HepG2 (cell line): ENCODE measurements at regions not wholly inside any gene's neighbourhood (a gene's known extent, or its start where the extent isn't known, plus 50 kb on each side); places are given as distances from the start of the nearest gene placed in this dataset.

Source experiments
- ATAC-seq: fragments of 200-7000 bp; cut with Tn5 transposase; 3 replicates; pipeline ENCODE4 v1.9.1; 2020; ENCODE audit warnings: mild to moderate bottlenecking, moderate library complexity
- BruUV-seq: library from RNA; stranded (reverse); fragments of 400-500 nt; replicated peaks from 2 replicates; lab custom pipeline; 2021; lab: Mats Ljungman, UMichigan
- CTCF ChIA-PET: fragments of 300-600 bp; formaldehyde crosslinking; extraction: SDS; loops from one replicate; lab custom pipeline; 2021; ENCODE audit warnings: low total read pairs, inconsistent platforms, low intra/inter-chr PET ratio; lab: Yijun Ruan, JAX
- POLR2A ChIA-PET: fragments of 350-600 bp; sonication (Branson Sonifier 250); formaldehyde crosslinking; loops from one replicate; lab custom pipeline; 2020; ENCODE audit warnings: antibody characterized with exemption, inconsistent platforms; lab: Yijun Ruan, JAX
- DNase-seq: peaks from one replicate; pipeline ENCODE4 v3.0.0-alpha.2; 2015; ENCODE audit warnings: low spot score
- FAIRE-seq: peaks from 3 replicates; lab custom pipeline; 2011; peaks lifted over from hg19 to GRCh38; lab: Jason Lieb, UNC
- H2AFZ ChIP-seq: one replicate; pipeline ENCODE4 v1.6.1; 2011; ENCODE audit warnings: low read length, inconsistent platforms
- H3K27ac ChIP-seq: fragments of 300-600 bp; 3 replicates; pipeline ENCODE4 v1.8.0; 2011; ENCODE audit warnings: mixed run types, mild to moderate bottlenecking, mixed read lengths, low read length, inconsistent platforms; ENCODE audit not compliant: insufficient read depth; ENCODE audit errors: extremely low read length
- H3K27me3 ChIP-seq, 2 experiments: fragments of 200-600 bp in 1 of 2; 2 replicates in 1 of 2; 3 replicates in 1 of 2; pipeline versions ENCODE4 v1.6.0 to v1.8.0; 2011; ENCODE audit warnings: low read length in 2 of 2, mild to moderate bottlenecking in 2 of 2, moderate library complexity in 2 of 2, inconsistent platforms in 1 of 2; ENCODE audit not compliant: insufficient read depth in 2 of 2, control insufficient read depth in 1 of 2
- H3K36me3 ChIP-seq, 2 experiments: fragments of 200-600 bp in 1 of 2; replicated peaks in 1 of 2; 2 replicates in 1 of 2; 3 replicates in 1 of 2; pipeline versions ENCODE4 v1.5.1 to v1.8.0; 2011; ENCODE audit warnings: low read length in 2 of 2, inconsistent platforms in 1 of 2; ENCODE audit not compliant: insufficient read depth in 2 of 2, control insufficient read depth in 1 of 2
- H3K4me1 ChIP-seq: 2 replicates; pipeline ENCODE4 v1.5.1; 2012; ENCODE audit warnings: low read length, inconsistent platforms; ENCODE audit not compliant: insufficient read depth
- H3K4me2 ChIP-seq: 2 replicates; pipeline ENCODE4 v1.6.0; 2011; ENCODE audit warnings: low read depth, low read length, inconsistent platforms
- H3K4me3 ChIP-seq, 3 experiments: fragments of 200-600 bp in 1 of 3; sonication (generic), shearing (Covaris generic) in 1 of 3; replicated peaks in 1 of 3; 2 replicates each; pipeline ENCODE4 v1.5.1; 2011 to 2016; ENCODE audit warnings: low read length in 3 of 3, inconsistent platforms in 2 of 3, low read depth in 2 of 3, mild to moderate bottlenecking in 2 of 3, control low read depth in 1 of 3, mixed read lengths in 1 of 3; ENCODE audit not compliant: insufficient read depth in 1 of 3
- H3K79me2 ChIP-seq: one replicate; pipeline ENCODE4 v1.6.1; 2011; ENCODE audit warnings: low read length, inconsistent platforms; ENCODE audit not compliant: insufficient read depth
- H3K9ac ChIP-seq: 2 replicates; pipeline ENCODE4 v1.6.0; 2011; ENCODE audit warnings: mild to moderate bottlenecking, low read depth, low read length, inconsistent platforms; ENCODE audit not compliant: insufficient read depth
- H3K9me3 ChIP-seq: 2 replicates; pipeline ENCODE4 v1.5.1; 2012; ENCODE audit warnings: mild to moderate bottlenecking, low read length
- H4K20me1 ChIP-seq: 2 replicates; pipeline ENCODE4 v1.6.0; 2011; ENCODE audit warnings: inconsistent platforms, mild to moderate bottlenecking, low read length, moderate library complexity; ENCODE audit not compliant: insufficient read depth
- BHLHE40 ChIP-seq: IDR thresholded peaks from 2 replicates; pipeline ENCODE4 v1.6.1; 2011; ENCODE audit warnings: low read length, improper control_type of control experiment
- ESRRA ChIP-seq: sonication (generic); formaldehyde crosslinking; IDR thresholded peaks from 2 replicates; pipeline ENCODE4 v1.5.1; 2020; ENCODE audit warnings: mild to moderate bottlenecking, low read depth, missing genetic modification reagents
- FOXO1 ChIP-seq: sonication (generic); formaldehyde crosslinking; IDR thresholded peaks from 2 replicates; pipeline ENCODE4 v1.4.0; 2020; ENCODE audit warnings: missing genetic modification reagents
- HDAC1 ChIP-seq: sonication (generic); formaldehyde crosslinking; IDR thresholded peaks from 2 replicates; pipeline ENCODE4 v1.5.1; 2020; ENCODE audit warnings: mild to moderate bottlenecking, missing genetic modification reagents
- NR0B2 ChIP-seq: sonication (generic); formaldehyde crosslinking; IDR thresholded peaks from 2 replicates; pipeline ENCODE4 v1.4.0; 2020; ENCODE audit warnings: mild to moderate bottlenecking, missing genetic modification reagents
- NR2F6 ChIP-seq, 2 experiments: IDR thresholded peaks; 2 replicates each; pipeline ENCODE4 v1.6.1; 2016; ENCODE audit warnings: antibody characterized with exemption in 1 of 2, mild to moderate bottlenecking in 1 of 2
- SP1 ChIP-seq, 2 experiments: fragments of 450-650 bp in 1 of 2; sonication (generic) in 1 of 2; formaldehyde crosslinking in 1 of 2; IDR thresholded peaks; 2 replicates each; pipeline versions ENCODE4 v1.4.0 to v1.6.1; 2016 to 2020; ENCODE audit warnings: missing genetic modification reagents in 1 of 2
- ZNF138 ChIP-seq: sonication (generic); formaldehyde crosslinking; IDR thresholded peaks from 2 replicates; pipeline ENCODE4 v1.5.0; 2020; ENCODE audit warnings: mild to moderate bottlenecking, low read depth, missing genetic modification reagents
- ZNF264 ChIP-seq: sonication (generic); formaldehyde crosslinking; IDR thresholded peaks from 2 replicates; pipeline ENCODE4 v1.4.0; 2020; ENCODE audit warnings: missing genetic modification reagents
- ZNF468 ChIP-seq: sonication (generic); formaldehyde crosslinking; IDR thresholded peaks from 2 replicates; pipeline ENCODE4 v1.8.0; 2022; ENCODE audit warnings: mild to moderate bottlenecking, moderate library complexity, missing genetic modification reagents
- ZNF550 ChIP-seq: sonication (generic); formaldehyde crosslinking; IDR thresholded peaks from 2 replicates; pipeline ENCODE4 v1.4.0; 2020; ENCODE audit warnings: mild to moderate bottlenecking, missing genetic modification reagents, borderline replicate concordance
- ZNF639 ChIP-seq: conservative IDR thresholded peaks from 2 replicates; pipeline ENCODE4 v1.6.1; 2018; ENCODE audit warnings: missing genetic modification reagents
- ZNF710 ChIP-seq: sonication (generic); formaldehyde crosslinking; IDR thresholded peaks from 2 replicates; pipeline ENCODE4 v1.5.0; 2020; ENCODE audit warnings: mild to moderate bottlenecking, missing genetic modification reagents, borderline replicate concordance
- WGBS: methylation state at CpG from one replicate; pipeline ENCODE4 v1.1.6; 2017; ENCODE audit warnings: low lambda C conversion rate; 5-methylcytosine and 5-hydroxymethylcytosine counted together
- in situ Hi-C: cut with HindIII; loops from 2 replicates; pipeline ENCODE4 v1.10.0; 2017; ENCODE audit warnings: low pct_unique_long_range_greater_than_20kb; ENCODE audit not compliant: extremely low pct_ligation_motif_present
- intact Hi-C: fragments of 100-400 bp; cut with micrococcal nuclease; formaldehyde crosslinking; loops from one replicate; pipeline ENCODE4 v1.10.0; 2022; ENCODE audit not compliant: unreplicated experiment
- TF ChIP-seq, protein P1 (sequence below): sonication (generic); formaldehyde crosslinking; IDR thresholded peaks from 2 replicates; pipeline ENCODE4 v1.4.0; 2020; ENCODE audit warnings: missing genetic modification reagents, mild to moderate bottlenecking, borderline replicate concordance
- TF ChIP-seq, protein P2 (sequence below): sonication (generic); formaldehyde crosslinking; IDR thresholded peaks from 2 replicates; pipeline ENCODE4 v1.9.0; 2021; ENCODE audit warnings: missing genetic modification reagents, borderline replicate concordance

- no peak for TF ChIP-seq ZNF710 (CRISPR knock-in tag)
These were observed 378.5 kb upstream of the RGPD4 start (continued) for GRCh38 chr2:107448160-107448559.

GRCh38 chr2:107461301-107461700 lies 365.4 kb upstream of the RGPD4 start:
- H3K9me3 ChIP-seq = peaks cover 56% of the 10 kb centered on the region
- no peaks in the 10 kb centered on the region for H3K36me3 ChIP-seq
- ChIA-PET CTCF (no interaction called here), POLR2A (no interaction called here)
- no peak overlapping the region for H3K4me2 ChIP-seq
- in situ Hi-C loops (no loop called here), intact Hi-C loops (no loop called here)
- H3K4me1 ChIP-seq = no peaks in the 10 kb centered on the region
- FAIRE-seq = no peak
- no peaks in the 10 kb centered on the region for H3K27me3 ChIP-seq
- no peaks in the 10 kb centered on the region for H4K20me1 ChIP-seq
- H3K9ac ChIP-seq = no peak overlapping the region
- DNase-seq = no peak
- H3K27ac ChIP-seq = no peak overlapping the region
- H3K4me3 ChIP-seq = no peak overlapping the region
- BruUV-seq = no TSS peak
- no peaks in the 10 kb centered on the region for H3K79me2 ChIP-seq
- WGBS = under 1% methylated on average over 4 of the region's 4 CpGs
- no peak overlapping the region for H2AFZ ChIP-seq
- no peak for ATAC-seq
- TF ChIP-seq ESRRA (no peak), FOXO1 (no peak), ZNF639 (CRISPR knock-in tag) (no peak), BHLHE40 (no peak), ZNF468 (no peak), ZNF138 (no peak), ZNF550 (CRISPR knock-in tag) (no peak), SP1 (IDR thresholded peaks at IDR 0.05) (no peak), SP1 (CRISPR knock-in tag; IDR thresholded peaks at IDR 0.05) (no peak), ZNF264 (no peak), HDAC1 (CRISPR knock-in tag) (no peak), NR2F6 (IDR thresholded peaks at IDR 0.05) (no peak), NR2F6 (CRISPR knock-in tag; IDR thresholded peaks at IDR 0.05) (no peak), NR0B2 (CRISPR knock-in tag) (no peak)
- TF ChIP-seq, protein P1, sequence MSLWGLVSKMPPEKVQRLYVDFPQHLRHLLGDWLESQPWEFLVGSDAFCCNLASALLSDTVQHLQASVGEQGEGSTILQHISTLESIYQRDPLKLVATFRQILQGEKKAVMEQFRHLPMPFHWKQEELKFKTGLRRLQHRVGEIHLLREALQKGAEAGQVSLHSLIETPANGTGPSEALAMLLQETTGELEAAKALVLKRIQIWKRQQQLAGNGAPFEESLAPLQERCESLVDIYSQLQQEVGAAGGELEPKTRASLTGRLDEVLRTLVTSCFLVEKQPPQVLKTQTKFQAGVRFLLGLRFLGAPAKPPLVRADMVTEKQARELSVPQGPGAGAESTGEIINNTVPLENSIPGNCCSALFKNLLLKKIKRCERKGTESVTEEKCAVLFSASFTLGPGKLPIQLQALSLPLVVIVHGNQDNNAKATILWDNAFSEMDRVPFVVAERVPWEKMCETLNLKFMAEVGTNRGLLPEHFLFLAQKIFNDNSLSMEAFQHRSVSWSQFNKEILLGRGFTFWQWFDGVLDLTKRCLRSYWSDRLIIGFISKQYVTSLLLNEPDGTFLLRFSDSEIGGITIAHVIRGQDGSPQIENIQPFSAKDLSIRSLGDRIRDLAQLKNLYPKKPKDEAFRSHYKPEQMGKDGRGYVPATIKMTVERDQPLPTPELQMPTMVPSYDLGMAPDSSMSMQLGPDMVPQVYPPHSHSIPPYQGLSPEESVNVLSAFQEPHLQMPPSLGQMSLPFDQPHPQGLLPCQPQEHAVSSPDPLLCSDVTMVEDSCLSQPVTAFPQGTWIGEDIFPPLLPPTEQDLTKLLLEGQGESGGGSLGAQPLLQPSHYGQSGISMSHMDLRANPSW (CRISPR knock-in tag) = no peak
- TF ChIP-seq, protein P2, sequence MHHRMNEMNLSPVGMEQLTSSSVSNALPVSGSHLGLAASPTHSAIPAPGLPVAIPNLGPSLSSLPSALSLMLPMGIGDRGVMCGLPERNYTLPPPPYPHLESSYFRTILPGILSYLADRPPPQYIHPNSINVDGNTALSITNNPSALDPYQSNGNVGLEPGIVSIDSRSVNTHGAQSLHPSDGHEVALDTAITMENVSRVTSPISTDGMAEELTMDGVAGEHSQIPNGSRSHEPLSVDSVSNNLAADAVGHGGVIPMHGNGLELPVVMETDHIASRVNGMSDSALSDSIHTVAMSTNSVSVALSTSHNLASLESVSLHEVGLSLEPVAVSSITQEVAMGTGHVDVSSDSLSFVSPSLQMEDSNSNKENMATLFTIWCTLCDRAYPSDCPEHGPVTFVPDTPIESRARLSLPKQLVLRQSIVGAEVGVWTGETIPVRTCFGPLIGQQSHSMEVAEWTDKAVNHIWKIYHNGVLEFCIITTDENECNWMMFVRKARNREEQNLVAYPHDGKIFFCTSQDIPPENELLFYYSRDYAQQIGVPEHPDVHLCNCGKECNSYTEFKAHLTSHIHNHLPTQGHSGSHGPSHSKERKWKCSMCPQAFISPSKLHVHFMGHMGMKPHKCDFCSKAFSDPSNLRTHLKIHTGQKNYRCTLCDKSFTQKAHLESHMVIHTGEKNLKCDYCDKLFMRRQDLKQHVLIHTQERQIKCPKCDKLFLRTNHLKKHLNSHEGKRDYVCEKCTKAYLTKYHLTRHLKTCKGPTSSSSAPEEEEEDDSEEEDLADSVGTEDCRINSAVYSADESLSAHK (CRISPR knock-in tag) = no peak
